Type B pancreatic cell (in vitro differentiated cells): ENCODE measurements at regions not wholly inside any gene's neighbourhood (a gene's known extent, or its start where the extent isn't known, plus 50 kb on each side); places are given as distances from the start of the nearest gene placed in this dataset.

Experiments used
- DNase-seq: peaks from one replicate; pipeline ENCODE4 v3.0.0; 2021; ENCODE audit warnings: mixed read lengths; ENCODE audit not compliant: unreplicated experiment; ENCODE audit errors: extremely low spot score
- H3K27ac Mint-ChIP-seq: 2 replicates; pipeline ENCODE4 v1.8.0; 2021; ENCODE audit warnings: mild to moderate bottlenecking, mixed read lengths
- H3K27me3 Mint-ChIP-seq: 2 replicates; pipeline ENCODE4 v1.8.0; 2021; ENCODE audit warnings: mixed read lengths
- H3K36me3 Mint-ChIP-seq: 2 replicates; pipeline ENCODE4 v1.8.0; 2021; ENCODE audit warnings: mixed read lengths
- H3K4me1 Mint-ChIP-seq: one replicate; pipeline ENCODE4 v1.8.0; 2021; ENCODE audit warnings: mixed read lengths; ENCODE audit not compliant: unreplicated experiment
- H3K4me3 Mint-ChIP-seq: 2 replicates; pipeline ENCODE4 v1.8.0; 2021; ENCODE audit warnings: mild to moderate bottlenecking, mixed read lengths
- H3K9me3 Mint-ChIP-seq: 2 replicates; pipeline ENCODE4 v1.8.0; 2021; ENCODE audit warnings: mixed read lengths
- CTCF ChIP-seq: fragments of 200-600 bp; sonication (generic); conservative IDR thresholded peaks from 2 replicates; pipeline ENCODE4 v1.5.0; 2021; ENCODE audit warnings: antibody characterized with exemption, mild to moderate bottlenecking

GRCh38 chr1:208747979-208748378 is 503.8 kb upstream of the PLXNA2 start:
- Mint-ChIP-seq H3K27me3 (peaks cover 3% of the 10 kb centered on the region), H3K9me3 (peaks cover 4% of the 10 kb centered on the region), H3K27ac (no peak overlapping the region), H3K36me3 (no peaks in the 10 kb centered on the region), H3K4me1 (no peaks in the 10 kb centered on the region), H3K4me3 (no peak overlapping the region)
- no peak for TF ChIP-seq CTCF
- no peak for DNase-seq

GRCh38 chr1:208748387-208749165 is 504.4 kb upstream of the PLXNA2 start:
- DNase-seq, result no peak
- no peak for TF ChIP-seq CTCF
- Mint-ChIP-seq H3K4me1 (no peaks in the 10 kb centered on the region), H3K27me3 (peaks cover 9% of the 10 kb centered on the region), H3K36me3 (no peaks in the 10 kb centered on the region), H3K9me3 (peaks cover 4% of the 10 kb centered on the region), H3K4me3 (no peak overlapping the region), H3K27ac (no peak overlapping the region)

GRCh38 chr1:208756339-208756981 is 512.3 kb upstream of the PLXNA2 start:
- H3K9me3 Mint-ChIP-seq, result no peaks in the 10 kb centered on the region
- no peak overlapping the region for H3K4me3 Mint-ChIP-seq
- H3K4me1 Mint-ChIP-seq, result no peaks in the 10 kb centered on the region
- H3K36me3 Mint-ChIP-seq, result no peaks in the 10 kb centered on the region
- peaks cover 9% of the 10 kb centered on the region for H3K27me3 Mint-ChIP-seq
- no peak for TF ChIP-seq CTCF
- DNase-seq, result no peak
- no peak overlapping the region for H3K27ac Mint-ChIP-seq

- no peaks in the 10 kb centered on the region for H3K4me1 Mint-ChIP-seq
Observed at GRCh38 chr1:208757846-208758245, 513.7 kb upstream of the PLXNA2 start.

GRCh38 chr1:208759255-208759654 is 515.1 kb upstream of the PLXNA2 start:
- TF ChIP-seq CTCF, result no peak
- no peak for DNase-seq
- Mint-ChIP-seq H3K36me3 (no peaks in the 10 kb centered on the region), H3K9me3 (no peaks in the 10 kb centered on the region), H3K27ac (no peak overlapping the region), H3K27me3 (no peaks in the 10 kb centered on the region), H3K4me3 (no peak overlapping the region), H3K4me1 (no peaks in the 10 kb centered on the region)

More at GRCh38 chr1:208757846-208758245, 513.7 kb upstream of the PLXNA2 start:
- Mint-ChIP-seq H3K36me3 (no peaks in the 10 kb centered on the region), H3K27me3 (peaks cover 9% of the 10 kb centered on the region), H3K4me3 (no peak overlapping the region), H3K9me3 (no peaks in the 10 kb centered on the region), H3K27ac (no peak overlapping the region)
- TF ChIP-seq CTCF, result no peak
- no peak for DNase-seq
